Caco-2 (cell line): ENCODE measurements at regions not wholly inside any gene's neighbourhood (a gene's known extent, or its start where the extent isn't known, plus 50 kb on each side); places are given as distances from the start of the nearest gene placed in this dataset.

Experiments
- BruUV-seq: library from RNA; stranded (reverse); fragments of 400-500 nt; replicated peaks from 2 replicates; lab custom pipeline; 2021; lab: Mats Ljungman, UMichigan
- CTCF ChIA-PET: fragments of 300-600 bp; sonication (Branson Sonifier 250); formaldehyde crosslinking; loops from one replicate; lab custom pipeline; 2022; ENCODE audit warnings: antibody characterized with exemption; lab: Charles Lee
- POLR2A ChIA-PET: fragments of 300-600 bp; sonication (Branson Sonifier 250); formaldehyde crosslinking; loops from one replicate; lab custom pipeline; 2022; ENCODE audit warnings: antibody characterized with exemption; lab: Charles Lee
- DNase-seq, 2 experiments: peaks; one replicate each; pipeline versions ENCODE4 v3.0.0 to v3.0.0-alpha.2; 2020 to 2022
- H3K27me3 ChIP-seq: replicated peaks from 2 replicates; pipeline ENCODE4 v1.6.0; 2011; ENCODE audit warnings: low read length; ENCODE audit not compliant: control insufficient read depth, insufficient read depth
- H3K36me3 ChIP-seq: 2 replicates; pipeline ENCODE4 v1.5.1; 2011; ENCODE audit warnings: low read length; ENCODE audit not compliant: control insufficient read depth, insufficient read depth
- H3K4me1 ChIP-seq: fragments of 250-450 bp; sonication (Bioruptor Pico); 2 replicates; pipeline ENCODE4 v1.5.1; 2020; ENCODE audit warnings: mild to moderate bottlenecking
- H3K4me3 ChIP-seq: 2 replicates; pipeline ENCODE4 v1.5.1; 2011; ENCODE audit warnings: low read depth, mild to moderate bottlenecking, control low read depth, low read length
- H3K9me3 ChIP-seq: fragments of 250-450 bp; sonication (Bioruptor Pico); 2 replicates; pipeline ENCODE4 v1.5.1; 2020; ENCODE audit warnings: mild to moderate bottlenecking, moderate library complexity
- H3K27ac Mint-ChIP-seq: one replicate; pipeline ENCODE4 v1.8.0; 2022; ENCODE audit warnings: mixed read lengths; ENCODE audit not compliant: unreplicated experiment
- H3K27me3 Mint-ChIP-seq: one replicate; pipeline ENCODE4 v1.8.0; 2022; ENCODE audit warnings: mixed read lengths; ENCODE audit not compliant: insufficient read depth, unreplicated experiment
- H3K36me3 Mint-ChIP-seq: one replicate; pipeline ENCODE4 v1.8.0; 2022; ENCODE audit warnings: mild to moderate bottlenecking, mixed read lengths; ENCODE audit not compliant: insufficient read depth, unreplicated experiment
- H3K4me1 Mint-ChIP-seq: one replicate; pipeline ENCODE4 v1.8.0; 2022; ENCODE audit warnings: low read depth, mixed read lengths; ENCODE audit not compliant: unreplicated experiment
- H3K4me3 Mint-ChIP-seq: one replicate; pipeline ENCODE4 v1.8.0; 2022; ENCODE audit warnings: mild to moderate bottlenecking, moderate library complexity, mixed read lengths; ENCODE audit not compliant: unreplicated experiment
- H3K9me3 Mint-ChIP-seq: one replicate; pipeline ENCODE4 v1.8.0; 2022; ENCODE audit warnings: mixed read lengths; ENCODE audit not compliant: unreplicated experiment
- CTCF ChIP-seq, 2 experiments: fragments of 200-600 bp in 1 of 2; IDR thresholded peaks; 1 replicate in 1 of 2; 2 replicates in 1 of 2; pipeline versions ENCODE4 v1.5.1 to v1.8.0; 2011 to 2022; ENCODE audit warnings: antibody characterized with exemption in 1 of 2, control low read depth in 1 of 2, inconsistent platforms in 1 of 2, low read depth in 1 of 2, low read length in 1 of 2, mild to moderate bottlenecking in 1 of 2, moderate library complexity in 1 of 2; ENCODE audit not compliant: insufficient read depth in 1 of 2, severe bottlenecking in 1 of 2, unreplicated experiment in 1 of 2
- intact Hi-C: fragments of 100-400 bp; cut with micrococcal nuclease; formaldehyde crosslinking; loops from one replicate; pipeline ENCODE4 v1.10.0; 2022; ENCODE audit not compliant: unreplicated experiment

GRCh38 chr1:55304229-55304740, 89.1 kb upstream of the USP24 start:
- no peaks in the 10 kb centered on the region for H3K4me1 Mint-ChIP-seq
- no peaks in the 10 kb centered on the region for H3K4me1 ChIP-seq
- no peak for TF ChIP-seq CTCF (IDR thresholded peaks at IDR 0.05; ENCODE audit: insufficient read depth in 1 of 2, low read depth in 1 of 2, low read length in 1 of 2, severe bottlenecking in 1 of 2, unreplicated experiment in 1 of 2)
- POLR2A ChIA-PET = no interaction called here
- no peak overlapping the region for H3K4me3 ChIP-seq
- no TSS peak for BruUV-seq
- H3K36me3 ChIP-seq = no peaks in the 10 kb centered on the region
- H3K27me3 Mint-ChIP-seq = peaks cover 9% of the 10 kb centered on the region
- no peaks in the 10 kb centered on the region for H3K27me3 ChIP-seq
- H3K9me3 ChIP-seq = no peaks in the 10 kb centered on the region
- no peak for DNase-seq
- H3K9me3 Mint-ChIP-seq = no peaks in the 10 kb centered on the region
- intact Hi-C loops = no loop called here
- H3K4me3 Mint-ChIP-seq = no peak overlapping the region
- H3K27ac Mint-ChIP-seq = no peak overlapping the region
- CTCF ChIA-PET = no interaction called here
- H3K36me3 Mint-ChIP-seq = no peaks in the 10 kb centered on the region

DNA sequence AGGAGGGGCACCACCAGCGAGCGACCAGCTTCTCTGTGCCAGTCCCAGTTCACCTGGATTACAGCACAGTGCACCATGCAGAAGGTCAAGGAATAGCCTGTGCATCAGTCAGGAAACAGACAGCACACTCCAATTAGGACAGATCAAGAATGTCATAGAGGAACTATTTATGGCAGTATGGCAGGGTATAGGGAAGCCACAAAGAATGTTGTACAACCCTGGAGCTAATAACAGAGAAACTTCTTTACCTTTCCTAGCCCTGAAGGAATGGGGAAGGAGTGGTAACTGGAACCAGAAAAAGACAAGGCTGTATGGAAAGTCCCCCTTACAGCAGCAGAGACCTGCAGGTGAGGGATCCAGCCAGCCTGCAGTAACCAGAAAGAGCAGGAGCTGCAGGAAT, 87.8 kb upstream of the USP24 start:
- no TSS peak for BruUV-seq
- H3K27me3 ChIP-seq = no peaks in the 10 kb centered on the region
- no peak overlapping the region for H3K27ac Mint-ChIP-seq
- H3K9me3 Mint-ChIP-seq = no peaks in the 10 kb centered on the region
- peaks cover 9% of the 10 kb centered on the region for H3K27me3 Mint-ChIP-seq
- no peaks in the 10 kb centered on the region for H3K4me1 Mint-ChIP-seq
- CTCF ChIA-PET = no interaction called here
- no peaks in the 10 kb centered on the region for H3K4me1 ChIP-seq
- DNase-seq = no peak
- POLR2A ChIA-PET = no interaction called here
- H3K36me3 Mint-ChIP-seq = no peaks in the 10 kb centered on the region
- H3K9me3 ChIP-seq = no peaks in the 10 kb centered on the region
- intact Hi-C loops = no loop called here
- no peak overlapping the region for H3K4me3 Mint-ChIP-seq
- H3K4me3 ChIP-seq = no peak overlapping the region
- no peaks in the 10 kb centered on the region for H3K36me3 ChIP-seq
- TF ChIP-seq CTCF (IDR thresholded peaks at IDR 0.05; ENCODE audit: insufficient read depth in 1 of 2, low read depth in 1 of 2, low read length in 1 of 2, severe bottlenecking in 1 of 2, unreplicated experiment in 1 of 2) = no peak

DNA sequence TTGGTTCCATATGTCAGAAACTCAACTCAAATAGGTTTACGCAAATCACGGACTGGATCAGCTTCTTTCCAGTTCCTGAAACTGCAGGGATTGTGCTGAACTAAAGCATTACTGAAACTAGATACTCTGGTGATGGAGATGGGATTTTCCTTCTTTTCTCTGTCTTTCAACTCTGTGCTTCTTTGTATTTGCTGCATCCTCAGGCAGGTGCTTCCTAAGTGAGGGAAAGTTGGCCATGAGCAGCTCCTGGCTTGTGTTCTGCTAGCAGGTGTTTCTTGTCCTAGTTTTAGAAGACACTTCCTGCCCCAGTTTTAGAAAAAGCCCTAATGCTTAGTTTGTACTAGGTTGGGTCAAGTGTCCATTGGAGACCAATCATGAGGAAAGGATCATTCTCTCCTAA, 86.7 kb upstream of the USP24 start:
- no peak for TF ChIP-seq CTCF (IDR thresholded peaks at IDR 0.05; ENCODE audit: insufficient read depth in 1 of 2, low read depth in 1 of 2, low read length in 1 of 2, severe bottlenecking in 1 of 2, unreplicated experiment in 1 of 2)
- Mint-ChIP-seq H3K9me3 (no peaks in the 10 kb centered on the region), H3K36me3 (no peaks in the 10 kb centered on the region), H3K27ac (no peak overlapping the region), H3K4me1 (no peaks in the 10 kb centered on the region), H3K27me3 (peaks cover 9% of the 10 kb centered on the region), H3K4me3 (no peak overlapping the region)
- no peak for DNase-seq
- ChIA-PET CTCF (no interaction called here), POLR2A (no interaction called here)
- Histone ChIP-seq H3K27me3 (no peaks in the 10 kb centered on the region), H3K4me3 (no peak overlapping the region), H3K9me3 (no peaks in the 10 kb centered on the region), H3K36me3 (no peaks in the 10 kb centered on the region), H3K4me1 (no peaks in the 10 kb centered on the region)
- no TSS peak for BruUV-seq
- intact Hi-C loops = no loop called here
